NAMALWA (cell line): ENCODE measurements at regions not wholly inside any gene's neighbourhood (a gene's known extent, or its start where the extent isn't known, plus 50 kb on each side); places are given as distances from the start of the nearest gene placed in this dataset.

Experiments
- DNase-seq: peaks from one replicate; pipeline ENCODE4 v3.0.0-alpha.2; 2015; ENCODE audit warnings: low spot score

- DNase-seq: no peak
Measured at GRCh38 chr11:134622458-134622857, 210.4 kb upstream of the B3GAT1 start.

GRCh38 chr11:134617360-134617759, 205.3 kb upstream of the B3GAT1 start:
- DNase-seq: no peak

GRCh38 chr11:134616038-134616437, 204.0 kb upstream of the B3GAT1 start:
- DNase-seq: no peak

- no peak for DNase-seq
Measured at GRCh38 chr11:134615041-134615615, 203.1 kb upstream of the B3GAT1 start.

GRCh38 chr11:134614141-134614540, 202.1 kb upstream of the B3GAT1 start:
- no peak for DNase-seq

GRCh38 chr11:134613646-134614045, 201.6 kb upstream of the B3GAT1 start:
- no peak for DNase-seq

GRCh38 chr11:134612140-134613030, 200.3 kb upstream of the B3GAT1 start:
- no peak for DNase-seq

- no peak for DNase-seq
Measured at GRCh38 chr11:134611537-134611936, 199.5 kb upstream of the B3GAT1 start.

- no peak for DNase-seq
Measured at GRCh38 chr11:134610116-134610910, 198.3 kb upstream of the B3GAT1 start.

- no peak for DNase-seq
Measured at GRCh38 chr11:134609361-134610115, 197.5 kb upstream of the B3GAT1 start.

GRCh38 chr11:134607963-134608750, 196.1 kb upstream of the B3GAT1 start:
- DNase-seq: no peak

GRCh38 chr11:134606251-134606650, 194.2 kb upstream of the B3GAT1 start:
- DNase-seq: no peak

- no peak for DNase-seq
Measured at GRCh38 chr11:134604886-134605285, 192.8 kb upstream of the B3GAT1 start.

- no peak for DNase-seq
Measured at GRCh38 chr11:134599299-134599771, 187.3 kb upstream of the B3GAT1 start.

GRCh38 chr11:134598368-134598767, 186.3 kb upstream of the B3GAT1 start:
- no peak for DNase-seq

GRCh38 chr11:134597452-134597851, 185.4 kb upstream of the B3GAT1 start:
- no peak for DNase-seq

- DNase-seq: no peak
Measured at GRCh38 chr11:134596404-134596803, 184.4 kb upstream of the B3GAT1 start.

- DNase-seq: peak; percentile 59
Measured at GRCh38 chr11:134592391-134592990, 180.4 kb upstream of the B3GAT1 start.

GRCh38 chr11:134591338-134591737, 179.3 kb upstream of the B3GAT1 start:
- no peak for DNase-seq

- DNase-seq: no peak
Measured at GRCh38 chr11:134589129-134589528, 177.1 kb upstream of the B3GAT1 start.
